GM18868 (cell line): ENCODE measurements at regions not wholly inside any gene's neighbourhood (a gene's known extent, or its start where the extent isn't known, plus 50 kb on each side); places are given as distances from the start of the nearest gene placed in this dataset.
A peak's percentile ranks its signal among the peaks of the same experiment; 100 is the strongest.

Experiments used
- ATAC-seq: cut with Tn5 transposase; IDR thresholded peaks from one replicate; pipeline ENCODE4 v1.9.1; 2021; ENCODE audit warnings: mild to moderate bottlenecking, moderate library complexity; ENCODE audit not compliant: unreplicated experiment

DNA sequence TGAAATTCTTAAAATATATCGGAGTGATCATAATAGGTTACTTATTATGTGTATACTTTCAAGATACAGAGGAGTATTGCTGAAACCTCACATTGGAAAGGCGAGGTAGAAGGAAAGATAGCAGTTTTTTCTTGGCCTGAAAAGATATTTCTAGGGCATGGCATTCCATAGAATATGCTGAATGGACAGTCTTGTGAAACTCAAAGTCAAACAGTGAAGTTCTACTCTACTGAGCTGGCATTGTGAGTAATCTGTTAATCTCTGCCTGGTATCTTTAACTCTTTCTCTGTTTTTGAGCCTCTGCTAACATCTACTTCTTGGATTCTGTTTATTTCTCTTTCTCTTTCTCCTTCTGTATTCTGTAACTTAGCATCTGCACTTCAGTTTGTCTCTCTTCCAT is 176.3 kb upstream of the ZBTB20 start:
- no peak for ATAC-seq

DNA sequence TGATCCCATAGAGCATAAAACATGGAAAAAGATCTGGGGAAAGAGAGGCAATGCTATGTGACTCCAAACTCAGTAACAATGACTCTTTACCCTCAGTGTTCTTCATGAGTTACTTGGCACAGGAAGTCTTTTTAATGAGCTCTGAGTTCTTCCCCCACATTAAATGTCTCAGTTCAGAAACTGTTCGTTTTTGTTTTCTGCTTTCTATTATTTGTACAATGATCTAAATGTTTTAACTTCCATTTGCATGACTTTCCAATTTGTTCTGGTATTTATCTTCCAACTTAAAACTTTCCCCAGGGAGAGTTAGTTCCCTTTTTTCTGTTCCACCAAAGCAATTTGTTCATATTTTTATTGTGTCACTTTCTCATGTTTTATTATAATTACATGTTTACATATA is 177.0 kb upstream of the ZBTB20 start:
- ATAC-seq = no peak

DNA sequence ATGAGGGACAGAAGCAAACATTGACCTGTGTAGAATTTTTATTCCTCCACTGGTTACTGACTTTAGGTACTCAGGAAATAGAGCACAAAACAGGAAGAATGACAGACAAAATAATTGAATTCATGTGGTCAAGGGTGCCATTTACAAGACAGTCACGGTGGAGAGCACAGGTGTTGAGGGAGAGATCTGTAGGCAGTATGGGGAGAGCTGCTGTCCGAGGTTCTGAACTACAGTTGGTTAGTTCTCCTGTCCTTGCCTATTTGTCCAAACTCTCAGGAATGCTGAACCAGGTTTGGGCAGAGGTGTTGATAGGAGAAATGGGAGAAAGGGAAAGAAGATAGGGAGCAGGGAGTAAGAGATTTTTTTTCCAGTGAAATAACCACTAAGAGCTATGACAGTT is 178.5 kb upstream of the ZBTB20 start:
- no peak for ATAC-seq

DNA sequence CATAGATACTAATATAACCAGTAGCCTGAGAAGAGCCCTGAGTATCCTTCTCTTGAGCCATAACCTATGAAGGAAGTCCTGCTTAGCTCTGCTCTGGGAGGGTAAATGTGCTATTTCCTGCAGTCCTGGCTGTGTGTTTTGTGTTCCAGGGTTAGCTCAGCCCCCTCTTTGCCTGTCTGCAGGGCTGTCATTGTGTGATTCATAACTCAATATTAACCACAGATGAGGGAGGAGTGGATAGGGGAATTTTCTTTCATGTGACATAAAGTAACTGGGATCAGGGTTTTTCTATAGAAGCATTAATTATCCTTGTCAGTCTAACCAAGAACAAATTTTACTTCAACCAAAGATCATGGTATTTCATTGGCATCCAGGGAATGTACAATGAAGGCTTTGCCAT is 183.3 kb upstream of the ZBTB20 start:
- ATAC-seq = no peak

DNA sequence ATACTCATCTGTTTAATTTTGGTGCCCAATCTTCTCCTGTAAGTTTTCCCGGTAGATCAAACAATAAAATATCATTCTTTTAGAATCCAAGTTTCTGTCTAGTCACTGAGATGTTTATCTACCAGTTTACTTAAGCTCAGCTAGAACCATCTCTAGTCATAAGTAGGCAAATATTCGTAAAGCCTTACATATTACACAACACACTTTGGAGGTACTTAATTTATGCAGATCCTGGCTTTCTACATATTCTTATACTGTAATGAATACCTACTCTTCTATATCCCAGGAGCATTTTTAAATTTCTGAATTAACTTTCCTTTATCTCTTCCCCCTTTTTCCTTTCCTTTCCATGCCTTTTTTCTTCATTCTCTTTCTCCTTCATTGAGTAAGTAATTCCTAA is 185.9 kb upstream of the ZBTB20 start:
- ATAC-seq = no peak

DNA sequence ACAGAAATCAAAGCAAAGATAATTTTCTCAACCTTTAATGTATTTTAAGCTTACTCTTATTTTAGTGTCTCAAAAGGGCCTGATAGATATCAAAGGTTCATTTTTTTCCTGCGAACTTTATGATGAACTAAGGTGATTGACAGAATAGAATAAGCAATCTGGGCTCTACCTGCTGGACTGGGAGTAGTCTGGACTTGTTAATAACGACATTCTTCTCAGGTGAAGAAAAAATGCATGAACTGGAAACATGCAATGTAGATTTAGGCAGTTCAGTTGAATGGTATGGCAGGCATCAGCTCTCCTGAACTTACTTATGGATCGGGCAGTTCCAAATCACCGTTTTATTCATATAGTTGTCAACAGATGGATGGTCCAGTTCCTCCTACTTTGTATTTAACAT is 189.7 kb upstream of the ZBTB20 start:
- no peak for ATAC-seq

DNA sequence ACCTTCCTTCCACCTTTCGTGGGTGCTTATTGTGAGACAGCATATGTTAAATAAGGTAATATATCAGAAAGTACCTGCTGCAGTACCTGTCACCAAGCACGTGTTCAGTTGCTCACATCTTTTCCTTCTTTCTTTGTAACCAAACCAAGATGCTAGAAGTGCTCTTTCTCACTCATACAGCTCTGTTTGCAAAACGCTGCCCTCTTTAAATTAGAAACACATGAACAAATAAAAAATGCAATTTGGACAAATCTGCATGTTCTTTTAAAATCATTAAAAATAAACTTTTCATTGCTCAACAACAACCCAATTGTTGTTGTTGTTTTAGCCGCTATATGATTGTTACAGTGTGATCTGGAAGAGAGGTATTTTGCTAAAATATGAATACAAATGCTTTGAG is 193.5 kb upstream of the ZBTB20 start:
- ATAC-seq = no peak

DNA sequence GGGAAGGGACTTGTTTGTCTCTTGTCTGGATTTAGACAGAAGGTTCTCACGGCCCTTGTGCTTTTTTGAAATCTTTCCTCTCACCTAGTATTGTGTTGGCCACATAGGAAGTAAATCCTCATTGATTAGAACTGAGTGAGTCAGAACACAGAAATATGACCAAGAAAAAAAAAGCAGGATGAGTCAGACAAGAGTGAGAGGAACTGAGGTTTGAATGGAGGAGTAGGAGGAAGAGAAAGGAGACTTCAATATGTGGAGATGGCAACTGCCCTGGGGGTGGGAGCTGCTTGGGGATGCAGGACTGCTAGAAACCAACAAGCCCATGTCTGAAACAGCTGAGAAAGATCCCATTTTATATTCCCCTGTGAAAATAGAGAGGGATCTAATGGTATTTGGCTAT is 194.1 kb upstream of the ZBTB20 start:
- ATAC-seq = peak; percentile 45

DNA sequence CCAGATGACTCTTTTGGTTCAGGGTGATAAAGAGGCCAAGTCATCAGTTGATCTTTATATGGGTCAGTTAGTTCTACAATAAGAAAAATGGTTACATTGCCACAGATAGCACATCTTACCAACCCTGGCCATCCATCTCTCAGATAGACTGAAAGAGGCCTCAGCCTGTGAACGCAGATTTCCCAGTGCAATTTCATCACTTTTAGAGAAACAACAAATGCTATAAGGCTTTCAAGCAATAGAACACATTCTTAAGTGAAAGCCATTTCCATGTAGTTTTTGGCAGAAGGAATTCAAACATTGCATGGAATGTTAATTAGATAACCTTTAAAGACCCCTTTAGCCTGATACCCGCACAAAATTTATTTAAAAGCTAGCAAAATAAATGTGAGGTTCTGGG is 200.6 kb upstream of the ZBTB20 start:
- ATAC-seq = no peak

DNA sequence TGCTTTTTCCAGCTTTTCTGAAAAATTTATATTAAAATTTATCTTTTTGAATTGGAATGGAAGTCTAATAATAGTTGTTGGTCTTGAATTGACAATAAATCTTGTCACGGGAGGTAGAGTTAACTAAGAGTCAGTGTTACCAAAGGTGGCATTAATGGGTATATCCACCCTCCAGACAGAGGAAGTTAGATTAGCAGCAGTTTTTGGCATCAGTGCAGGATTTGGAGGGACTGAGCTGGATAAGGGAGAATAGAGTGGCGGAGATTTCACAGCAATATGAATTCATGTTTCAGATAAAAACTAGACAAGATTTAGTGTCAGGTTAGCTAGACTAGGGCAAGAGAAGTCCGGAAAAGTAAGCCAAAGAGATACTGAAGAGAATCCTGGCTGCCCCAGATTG is 201.3 kb upstream of the ZBTB20 start:
- ATAC-seq = no peak

DNA sequence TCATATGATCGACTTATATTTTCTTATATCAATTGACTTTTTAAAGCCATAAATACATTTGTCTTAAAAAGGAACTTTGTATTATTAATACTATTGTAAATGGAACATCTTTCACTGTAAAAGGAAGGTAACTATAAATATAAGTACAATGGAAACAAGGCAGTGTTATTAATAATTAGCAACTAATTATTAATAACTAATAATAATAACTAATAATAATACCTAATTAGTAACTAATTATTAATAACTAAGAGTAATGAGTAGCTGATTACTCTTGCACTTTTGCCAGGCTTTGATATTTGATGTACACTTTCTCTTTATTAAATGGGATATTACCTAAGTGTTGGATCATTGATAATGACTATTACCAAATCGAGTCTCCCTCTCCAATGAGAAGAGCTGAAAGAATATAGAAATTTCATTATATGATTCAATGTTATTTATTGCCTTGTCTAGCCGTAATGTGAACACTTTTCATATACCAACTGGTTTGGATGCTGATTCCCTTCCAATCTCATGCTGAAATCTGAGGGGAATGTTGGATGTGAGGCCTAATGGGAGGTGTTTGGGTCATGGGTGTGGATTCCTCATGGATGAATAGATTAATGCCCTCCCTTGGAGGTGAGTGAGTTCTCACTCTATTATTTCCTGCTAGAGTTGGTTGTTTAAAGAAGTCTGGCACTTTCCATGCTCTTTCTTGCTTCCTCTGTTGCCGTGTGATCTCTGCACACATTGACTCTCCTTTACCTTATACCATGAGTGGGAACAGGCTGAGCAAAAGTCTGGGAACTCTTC is 202.1 kb upstream of the ZBTB20 start:
- ATAC-seq = no peak

DNA sequence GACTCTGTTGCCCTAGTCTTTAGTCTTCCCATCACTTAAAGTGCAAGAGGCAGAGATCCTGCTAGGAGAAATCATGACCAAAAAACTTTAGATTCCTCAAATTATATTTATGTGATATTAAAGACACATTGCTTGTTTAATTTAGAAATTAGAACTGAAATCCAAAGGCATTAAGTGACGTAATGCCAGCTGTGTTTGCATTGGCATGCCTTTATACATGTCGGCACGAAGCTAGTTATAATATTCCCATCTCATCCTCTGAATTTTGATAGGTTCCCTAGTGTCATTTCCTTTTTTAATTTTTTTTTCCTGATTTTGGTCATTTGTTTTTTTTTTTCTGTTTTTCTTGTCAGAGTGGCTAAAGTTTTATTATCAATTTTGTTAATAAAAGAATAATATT is 203.5 kb upstream of the ZBTB20 start:
- no peak for ATAC-seq

DNA sequence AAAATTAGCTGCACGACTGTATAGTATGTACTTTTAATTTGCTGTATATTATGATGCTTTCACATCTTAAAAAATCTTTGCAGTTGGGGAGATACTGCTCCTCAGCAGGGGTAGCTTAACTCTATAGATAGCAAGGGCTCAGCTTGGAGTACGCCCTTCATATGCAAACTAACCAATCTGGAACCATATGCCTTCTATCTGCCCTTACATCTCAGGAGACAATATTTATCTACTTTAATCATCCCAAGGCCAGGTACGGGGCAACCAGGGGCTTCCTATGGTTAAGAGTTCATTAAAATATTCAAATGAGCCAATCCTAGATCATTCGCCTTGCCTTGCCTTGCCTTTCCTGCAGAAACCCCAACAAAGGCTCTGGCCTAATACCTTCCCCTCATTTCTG is 204.1 kb upstream of the ZBTB20 start:
- no peak for ATAC-seq

DNA sequence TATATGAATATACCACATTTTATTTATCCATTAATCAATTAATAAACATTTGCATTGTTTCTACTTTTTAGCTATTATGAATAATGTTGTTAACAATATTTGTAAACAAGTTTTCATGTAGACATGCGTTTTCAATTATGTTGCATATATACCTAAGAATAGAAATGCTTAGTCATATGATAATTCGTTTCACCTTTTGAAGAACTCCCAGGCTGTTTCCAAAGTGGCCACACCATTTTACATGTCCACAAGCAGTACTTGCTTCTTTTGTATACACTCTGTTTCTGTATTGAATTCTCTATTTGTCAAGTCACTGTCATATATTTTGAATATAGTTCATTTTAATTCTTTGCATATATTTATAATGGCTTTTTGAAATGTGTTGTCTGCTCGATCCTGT is 206.9 kb upstream of the ZBTB20 start:
- ATAC-seq = no peak

DNA sequence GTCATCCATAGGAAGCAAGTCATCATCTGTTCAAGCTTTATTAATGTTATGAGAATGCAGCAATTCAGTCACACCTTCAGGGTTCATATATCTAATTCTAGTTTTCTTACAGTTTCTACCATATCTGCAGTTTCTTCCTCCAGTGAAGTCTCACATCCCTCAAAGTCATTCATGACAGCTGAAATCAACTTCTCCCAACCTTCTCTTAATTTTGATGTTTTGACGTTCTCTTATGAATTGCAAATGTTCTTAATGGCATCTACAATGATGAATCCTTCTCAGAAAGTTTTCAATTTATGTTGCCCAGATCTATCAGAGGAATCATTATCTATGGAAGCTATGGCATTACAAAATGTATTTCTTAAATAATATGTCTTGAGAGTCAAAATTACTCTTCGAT is 210.4 kb upstream of the ZBTB20 start:
- ATAC-seq = no peak

DNA sequence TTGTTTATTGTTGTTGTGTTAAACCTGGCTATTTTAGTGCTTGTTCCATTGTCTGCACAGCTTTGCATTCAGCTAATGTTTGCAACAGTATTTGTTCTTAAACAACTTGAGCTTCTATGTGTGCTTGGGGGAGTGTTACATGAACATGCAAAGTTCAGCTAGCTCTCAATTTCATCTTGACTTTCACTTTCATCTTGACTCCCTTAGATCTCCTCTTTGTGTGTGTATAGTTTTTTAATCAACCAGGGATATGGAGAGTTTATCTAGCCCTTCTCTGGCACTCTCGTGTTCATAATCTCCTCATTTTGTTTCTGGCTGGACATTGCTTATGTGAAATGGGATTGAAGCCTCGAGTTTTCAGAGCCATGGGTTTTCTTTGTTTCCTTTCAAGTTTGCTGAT is 212.4 kb upstream of the ZBTB20 start:
- ATAC-seq = peak; percentile 100

DNA sequence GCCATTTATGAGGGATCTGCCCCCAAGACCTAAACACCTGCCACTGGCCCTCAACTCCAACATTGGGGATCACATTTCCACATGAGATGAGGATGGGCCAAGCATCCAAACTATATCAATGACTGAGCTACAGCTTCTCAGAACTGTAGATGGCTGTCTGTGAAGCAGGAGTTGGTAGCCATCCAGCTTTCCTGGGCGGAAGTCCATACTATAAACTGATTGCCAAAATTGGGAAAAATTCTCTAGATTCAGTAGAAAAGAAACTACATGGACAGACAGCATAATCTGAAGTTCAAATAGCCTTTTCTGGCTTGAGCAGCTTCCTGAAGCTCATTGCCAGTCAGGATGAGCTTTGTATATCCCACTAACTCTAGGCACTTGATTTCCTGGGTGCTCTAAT is 214.7 kb upstream of the ZBTB20 start:
- ATAC-seq = no peak

DNA sequence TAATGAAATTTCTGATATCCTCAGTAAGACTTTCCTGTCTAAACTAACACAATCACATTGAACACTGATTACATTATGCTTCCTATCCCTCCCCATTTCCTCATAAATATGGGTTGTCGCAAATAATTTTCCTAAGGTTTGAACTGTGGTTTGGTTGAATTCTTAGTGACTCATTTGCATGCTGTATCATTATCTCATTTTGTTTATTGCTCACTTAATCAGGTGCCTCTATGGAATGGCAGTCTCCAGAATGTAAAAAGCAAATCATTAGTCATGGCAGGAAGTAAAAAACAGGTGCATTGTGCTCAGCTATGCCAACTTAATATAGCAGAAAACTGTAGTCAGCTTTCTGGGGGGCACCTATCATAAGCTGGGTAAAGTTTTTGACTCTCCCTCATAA is 216.0 kb upstream of the ZBTB20 start:
- no peak for ATAC-seq

DNA sequence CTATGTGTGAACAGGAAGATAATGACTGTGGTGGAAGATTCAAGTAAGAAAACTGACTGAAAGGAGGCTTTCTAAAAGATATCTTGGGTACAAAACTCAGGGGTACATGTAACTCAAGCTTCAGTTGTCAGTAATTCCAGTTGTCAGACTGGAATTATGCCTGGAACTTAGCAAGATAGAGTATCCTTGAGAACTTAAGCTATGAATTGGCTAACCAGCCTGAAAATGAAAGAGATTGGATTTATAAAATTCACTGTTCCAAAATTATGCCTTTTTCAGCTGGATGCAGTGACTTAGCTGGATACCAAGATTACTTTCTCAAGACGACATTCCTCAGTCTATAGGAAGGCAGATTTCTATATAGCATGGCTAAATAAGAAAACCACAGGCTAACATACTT is 221.9 kb upstream of the ZBTB20 start:
- no peak for ATAC-seq

DNA sequence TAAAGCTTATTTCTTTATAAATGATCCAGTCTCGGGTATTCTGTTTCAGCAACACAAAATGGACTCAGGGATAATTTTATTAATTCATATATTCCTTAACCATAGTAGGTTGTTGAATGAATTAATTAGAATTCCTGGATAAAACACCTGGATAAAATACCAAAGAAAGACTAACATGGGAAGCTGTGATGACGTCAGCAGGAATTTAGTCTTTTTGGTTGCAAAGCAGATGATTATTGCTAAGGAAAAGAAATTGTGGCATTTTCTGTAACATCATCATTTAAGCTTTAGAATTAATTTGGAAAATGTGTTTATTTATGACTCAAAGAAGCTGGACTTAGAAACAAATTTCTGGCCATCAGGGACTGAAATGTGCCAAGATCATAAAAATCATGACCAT is 228.3 kb upstream of the ZBTB20 start:
- no peak for ATAC-seq

DNA sequence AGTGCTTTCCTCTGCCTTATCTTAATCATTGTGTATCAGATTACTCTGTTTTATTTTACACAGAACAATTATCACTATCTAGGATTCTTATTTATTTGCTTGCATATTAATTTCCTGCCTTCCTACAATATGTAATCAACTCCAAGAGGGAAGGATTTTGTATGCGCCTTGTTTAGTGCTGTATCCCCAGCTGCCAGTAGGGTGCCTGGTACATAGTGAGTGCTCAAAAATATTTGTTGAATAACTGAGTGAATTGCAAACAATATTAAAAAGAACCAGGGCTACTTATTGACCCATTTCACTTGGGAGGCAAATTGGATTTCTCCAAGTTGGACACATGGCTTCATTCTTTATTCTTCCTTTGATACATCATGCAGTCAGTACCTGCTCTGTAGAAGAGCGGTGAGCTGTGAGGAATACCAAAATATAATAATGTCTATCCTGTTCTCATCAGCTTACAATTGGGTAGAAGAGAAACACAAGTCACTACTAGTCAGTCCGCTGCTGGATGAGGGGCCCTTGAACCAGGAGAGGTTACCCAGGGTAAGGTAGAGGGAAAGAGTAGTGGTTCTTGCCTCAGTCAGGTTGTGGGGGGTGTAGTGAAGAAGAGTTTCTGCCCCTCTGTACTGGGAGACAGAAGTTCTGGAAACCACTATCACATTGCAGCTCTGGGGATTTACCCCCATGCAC is 233.9 kb upstream of the ZBTB20 start:
- ATAC-seq = no peak

DNA sequence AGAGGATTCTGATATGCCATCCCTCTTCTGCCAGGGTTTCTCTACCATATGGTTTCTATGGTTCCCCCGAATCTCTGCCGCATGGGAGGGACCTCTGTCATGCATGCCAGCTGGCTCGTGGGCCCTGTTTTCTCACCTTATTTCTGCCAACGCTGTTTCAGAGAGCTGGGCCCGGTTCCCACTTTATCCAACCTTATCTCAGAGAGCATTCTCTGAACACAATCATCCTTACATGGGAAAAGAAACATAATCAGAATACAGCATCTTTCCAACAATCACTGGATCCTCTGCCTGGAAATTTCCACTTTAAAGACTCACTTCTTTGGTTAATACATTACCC is 234.5 kb upstream of the ZBTB20 start:
- no peak for ATAC-seq

DNA sequence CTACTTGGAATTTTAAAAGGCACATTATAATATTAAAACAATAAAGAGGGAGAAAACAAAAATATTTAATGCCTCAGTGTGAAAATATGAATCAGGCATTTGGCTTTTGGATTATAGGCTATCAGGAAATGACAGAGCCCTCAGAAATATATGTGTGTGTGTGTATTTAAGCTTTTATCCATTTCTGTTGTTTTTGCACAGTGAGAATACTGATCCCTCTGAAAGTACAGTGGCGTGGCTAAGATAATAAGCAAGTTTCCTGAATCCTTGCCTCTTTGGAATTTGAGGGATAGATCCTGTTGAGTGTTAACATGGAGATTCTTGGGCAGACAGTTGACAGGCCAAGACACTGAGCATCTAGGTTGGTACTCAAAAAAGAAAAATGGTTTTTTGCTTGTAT is 234.8 kb upstream of the ZBTB20 start:
- ATAC-seq = no peak
